DND-41 (cell line): ENCODE measurements at regions not wholly inside any gene's neighbourhood (a gene's known extent, or its start where the extent isn't known, plus 50 kb on each side); places are given as distances from the start of the nearest gene placed in this dataset.

Source experiments
- EZH2 ChIP-seq: IDR thresholded peaks from 3 replicates; pipeline ENCODE4 v1.6.1; 2012; ENCODE audit warnings: borderline replicate concordance, low read depth, mild to moderate bottlenecking, moderate library complexity, low read length, inconsistent platforms; ENCODE audit not compliant: severe bottlenecking
- TF ChIP-seq, protein P1 (sequence below): IDR thresholded peaks from 2 replicates; pipeline ENCODE4 v1.5.1; 2012; ENCODE audit warnings: borderline replicate concordance, low read length, moderate library complexity, mild to moderate bottlenecking; ENCODE audit not compliant: poor library complexity, severe bottlenecking; ENCODE audit errors: extremely low read depth

DNA sequence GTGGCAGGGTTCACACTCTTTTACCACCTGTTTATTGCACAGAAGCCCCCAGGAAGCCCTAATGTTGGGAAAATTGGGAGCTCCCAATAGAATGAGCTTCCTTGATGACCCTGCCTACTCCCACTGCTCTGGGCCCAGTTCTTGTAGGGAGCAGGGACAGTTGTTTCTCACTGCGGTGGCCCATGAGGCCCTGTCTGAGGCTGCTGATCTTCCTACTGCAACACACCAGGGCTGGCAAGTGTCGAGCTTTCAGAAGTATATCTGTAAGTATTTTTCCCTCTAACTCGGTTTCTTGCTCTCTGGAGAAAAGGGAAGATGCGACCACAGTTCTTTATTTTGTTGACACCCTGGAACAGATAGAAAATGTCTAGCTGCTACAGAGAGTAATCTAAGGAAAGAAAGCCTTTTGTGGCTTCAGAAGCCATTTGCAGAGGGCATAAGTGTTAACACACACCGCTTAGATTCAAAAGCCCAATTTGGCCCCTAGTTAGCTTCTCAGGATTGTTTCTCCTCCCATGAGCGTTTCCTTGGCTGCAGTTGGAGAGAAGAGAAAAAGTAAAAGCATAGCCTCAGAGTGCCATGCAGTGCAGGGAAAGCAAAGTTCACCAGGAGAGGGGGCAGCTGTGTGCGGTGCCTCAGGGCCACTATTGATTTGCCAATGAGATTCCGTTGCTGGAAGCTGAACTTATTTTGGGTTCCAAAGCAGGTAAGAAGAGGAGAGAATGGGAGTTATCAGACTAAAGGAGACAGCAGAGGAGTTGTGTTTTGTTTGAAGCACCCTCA is 102.6 kb downstream of the SELENOF start:
- TF ChIP-seq, protein P1, sequence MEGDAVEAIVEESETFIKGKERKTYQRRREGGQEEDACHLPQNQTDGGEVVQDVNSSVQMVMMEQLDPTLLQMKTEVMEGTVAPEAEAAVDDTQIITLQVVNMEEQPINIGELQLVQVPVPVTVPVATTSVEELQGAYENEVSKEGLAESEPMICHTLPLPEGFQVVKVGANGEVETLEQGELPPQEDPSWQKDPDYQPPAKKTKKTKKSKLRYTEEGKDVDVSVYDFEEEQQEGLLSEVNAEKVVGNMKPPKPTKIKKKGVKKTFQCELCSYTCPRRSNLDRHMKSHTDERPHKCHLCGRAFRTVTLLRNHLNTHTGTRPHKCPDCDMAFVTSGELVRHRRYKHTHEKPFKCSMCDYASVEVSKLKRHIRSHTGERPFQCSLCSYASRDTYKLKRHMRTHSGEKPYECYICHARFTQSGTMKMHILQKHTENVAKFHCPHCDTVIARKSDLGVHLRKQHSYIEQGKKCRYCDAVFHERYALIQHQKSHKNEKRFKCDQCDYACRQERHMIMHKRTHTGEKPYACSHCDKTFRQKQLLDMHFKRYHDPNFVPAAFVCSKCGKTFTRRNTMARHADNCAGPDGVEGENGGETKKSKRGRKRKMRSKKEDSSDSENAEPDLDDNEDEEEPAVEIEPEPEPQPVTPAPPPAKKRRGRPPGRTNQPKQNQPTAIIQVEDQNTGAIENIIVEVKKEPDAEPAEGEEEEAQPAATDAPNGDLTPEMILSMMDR = peak; percentile 7
- TF ChIP-seq EZH2 = no peak
